GM21723 (cell line): ENCODE measurements at regions not wholly inside any gene's neighbourhood (a gene's known extent, or its start where the extent isn't known, plus 50 kb on each side); places are given as distances from the start of the nearest gene placed in this dataset.

Experiments
- ATAC-seq: cut with Tn5 transposase; IDR thresholded peaks from one replicate; pipeline ENCODE4 v1.9.1; 2021; ENCODE audit warnings: mild to moderate bottlenecking, moderate library complexity; ENCODE audit not compliant: unreplicated experiment

- no peak for ATAC-seq
Measured at GRCh38 chr17:74099442-74100340, 103.8 kb upstream of the RPL38 start.

GRCh38 chr17:74104921-74105320, 98.6 kb upstream of the RPL38 start:
- no peak for ATAC-seq

- ATAC-seq, result no peak
Measured at GRCh38 chr17:74107107-74107506, 96.4 kb upstream of the RPL38 start.

GRCh38 chr17:74108126-74108705, 95.3 kb upstream of the RPL38 start:
- no peak for ATAC-seq

GRCh38 chr17:74110467-74110866, 93.0 kb upstream of the RPL38 start:
- no peak for ATAC-seq

GRCh38 chr17:74113326-74113725, 90.2 kb upstream of the RPL38 start:
- no peak for ATAC-seq

GRCh38 chr17:74113952-74114351, 89.5 kb upstream of the RPL38 start:
- ATAC-seq, result no peak

- ATAC-seq, result no peak
Measured at GRCh38 chr17:74114881-74115470, 88.5 kb upstream of the RPL38 start.

GRCh38 chr17:74115586-74115985, 87.9 kb upstream of the RPL38 start:
- ATAC-seq, result no peak

GRCh38 chr17:74116087-74116717, 87.3 kb upstream of the RPL38 start:
- ATAC-seq, result no peak

GRCh38 chr17:74117087-74117698, 86.3 kb upstream of the RPL38 start:
- ATAC-seq, result no peak

GRCh38 chr17:74117999-74118421, 85.5 kb upstream of the RPL38 start:
- ATAC-seq, result no peak

GRCh38 chr17:74118504-74118903, 85.0 kb upstream of the RPL38 start:
- no peak for ATAC-seq

- no peak for ATAC-seq
Measured at GRCh38 chr17:74119049-74119580, 84.4 kb upstream of the RPL38 start.

GRCh38 chr17:74119965-74120364, 83.5 kb upstream of the RPL38 start:
- no peak for ATAC-seq

GRCh38 chr17:74123350-74123749, 80.1 kb upstream of the RPL38 start:
- ATAC-seq, result no peak

GRCh38 chr17:74123866-74124444, 79.5 kb upstream of the RPL38 start:
- ATAC-seq, result no peak

GRCh38 chr17:74125156-74125555, 78.3 kb upstream of the RPL38 start:
- ATAC-seq, result no peak

- ATAC-seq, result no peak
Measured at GRCh38 chr17:74126179-74126900, 77.1 kb upstream of the RPL38 start.

GRCh38 chr17:74126959-74127358, 76.5 kb upstream of the RPL38 start:
- ATAC-seq, result no peak
